Adrenal gland (tissue), 9 donors: ENCODE measurements at regions not wholly inside any gene's neighbourhood (a gene's known extent, or its start where the extent isn't known, plus 50 kb on each side); places are given as distances from the start of the nearest gene placed in this dataset.

Source experiments
- DNase-seq, 7 donors: peaks; one replicate each; pipeline ENCODE4 v3.0.0-alpha.2; 2019 to 2020
- H3K27ac ChIP-seq, 5 donors: fragments of 200-600 bp; sonication (generic) in 4 of 5; 1 replicate in 3 of 5; 2 replicates in 2 of 5; pipeline versions ENCODE4 v1.5.1 to v1.8.0; 2016 to 2020; ENCODE audit warnings: mild to moderate bottlenecking in 1 of 5
- H3K27me3 ChIP-seq: fragments of 200-600 bp; 2 replicates; pipeline ENCODE4 v1.8.0; 2021
- H3K36me3 ChIP-seq, 2 donors: fragments of 200-600 bp; replicated peaks in 1 of 2; 1 replicate in 1 of 2; 2 replicates in 1 of 2; pipeline versions ENCODE4 v1.5.1 to v1.8.0; 2018 to 2022
- H3K4me1 ChIP-seq, 2 donors: fragments of 200-600 bp; replicated peaks in 1 of 2; 1 replicate in 1 of 2; 2 replicates in 1 of 2; pipeline versions ENCODE4 v1.5.1 to v1.8.0; 2018 to 2021
- H3K4me3 ChIP-seq, 4 donors: fragments of 200-600 bp; sonication (generic) in 3 of 4; one replicate each; pipeline ENCODE4 v1.5.1; 2016 to 2018
- H3K9me3 ChIP-seq, 3 donors: fragments of 200-600 bp; sonication (generic) in 1 of 3; replicated peaks in 1 of 3; 1 replicate in 2 of 3; 2 replicates in 1 of 3; pipeline versions ENCODE4 v1.5.1 to v1.8.0; 2016 to 2021
- POLR2A ChIP-seq, 2 donors: fragments of 450-650 bp; IDR thresholded peaks; one replicate each; pipeline ENCODE4 v1.6.1; 2017; ENCODE audit warnings: antibody characterized with exemption in 2 of 2, mild to moderate bottlenecking in 2 of 2, moderate library complexity in 1 of 2
- WGBS, 4 donors: extraction: QIAGEN DNeasy Blood & Tissue Kit in 2 of 4; methylation state at CpG; one replicate each; pipeline versions ENCODE4 v1.1.5 to v1.1.7; 2013 to 2017; 5-methylcytosine and 5-hydroxymethylcytosine counted together
- intact Hi-C, 2 donors: fragments of 100-400 bp; cut with DNase I; formaldehyde crosslinking; loops; one replicate each; pipeline versions ENCODE4 v1.14.1 to v1.15.0; 2022 to 2023
- TF ChIP-seq, protein P1 (sequence below), 6 experiments: fragments of 450-650 bp in 4 of 6; fragments of 200-600 bp in 2 of 6; sonication (generic) in 1 of 6; IDR thresholded peaks; 1 replicate in 5 of 6; 2 replicates in 1 of 6; pipeline versions ENCODE4 v1.5.1 to v1.8.0; 2016 to 2021; ENCODE audit warnings: antibody characterized with exemption in 6 of 6, mild to moderate bottlenecking in 2 of 6, moderate library complexity in 1 of 6
- donor health status: healthy with polysubstance abuse.
- donor health status: Bipolar disorder and iron deficiency.
- donor health status: DM: yes; HTN: yes; CAD: no.
- donor health status: DM: no; HTN: no; CAD: no.
- donor health status: DM: no; HTN: no; CAD: no.

DNA sequence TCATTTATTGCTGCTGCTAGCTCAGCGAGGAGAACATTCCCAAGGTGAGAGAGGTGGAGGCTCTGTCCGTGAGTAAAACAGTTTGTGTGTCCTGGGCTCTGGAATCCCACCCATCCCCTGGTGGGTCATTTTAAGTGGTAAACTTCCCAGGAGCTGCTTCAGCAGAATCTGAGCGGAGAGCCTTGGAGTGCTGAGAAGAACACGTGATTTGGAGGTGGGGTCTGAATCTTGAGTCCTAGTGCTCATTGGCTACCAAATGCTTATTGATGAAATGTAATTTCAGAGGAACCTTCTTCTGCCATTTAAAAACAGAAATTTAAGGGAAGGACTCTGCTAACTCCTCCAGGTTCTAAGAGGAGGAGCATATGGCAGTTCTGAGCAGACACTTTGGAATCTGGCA lies 132.4 kb downstream of the CDH26 start:
- H3K4me1 ChIP-seq = no peaks in the 10 kb centered on the region
- no peak overlapping the region for H3K27ac ChIP-seq
- TF ChIP-seq, protein P1, sequence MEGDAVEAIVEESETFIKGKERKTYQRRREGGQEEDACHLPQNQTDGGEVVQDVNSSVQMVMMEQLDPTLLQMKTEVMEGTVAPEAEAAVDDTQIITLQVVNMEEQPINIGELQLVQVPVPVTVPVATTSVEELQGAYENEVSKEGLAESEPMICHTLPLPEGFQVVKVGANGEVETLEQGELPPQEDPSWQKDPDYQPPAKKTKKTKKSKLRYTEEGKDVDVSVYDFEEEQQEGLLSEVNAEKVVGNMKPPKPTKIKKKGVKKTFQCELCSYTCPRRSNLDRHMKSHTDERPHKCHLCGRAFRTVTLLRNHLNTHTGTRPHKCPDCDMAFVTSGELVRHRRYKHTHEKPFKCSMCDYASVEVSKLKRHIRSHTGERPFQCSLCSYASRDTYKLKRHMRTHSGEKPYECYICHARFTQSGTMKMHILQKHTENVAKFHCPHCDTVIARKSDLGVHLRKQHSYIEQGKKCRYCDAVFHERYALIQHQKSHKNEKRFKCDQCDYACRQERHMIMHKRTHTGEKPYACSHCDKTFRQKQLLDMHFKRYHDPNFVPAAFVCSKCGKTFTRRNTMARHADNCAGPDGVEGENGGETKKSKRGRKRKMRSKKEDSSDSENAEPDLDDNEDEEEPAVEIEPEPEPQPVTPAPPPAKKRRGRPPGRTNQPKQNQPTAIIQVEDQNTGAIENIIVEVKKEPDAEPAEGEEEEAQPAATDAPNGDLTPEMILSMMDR (IDR thresholded peaks at IDR 0.05) = no peak
- no peak for TF ChIP-seq POLR2A (IDR thresholded peaks at IDR 0.05)
- intact Hi-C loops = no loop called here
- no peaks in the 10 kb centered on the region for H3K36me3 ChIP-seq
- DNase-seq = no peak
- H3K4me3 ChIP-seq = no peak overlapping the region
- no peaks in the 10 kb centered on the region for H3K9me3 ChIP-seq
- 29 to 38% (median 37%) methylated on average over 4 of the region's 4 CpGs for WGBS, 4 donors
- H3K27me3 ChIP-seq = no peaks in the 10 kb centered on the region

DNA sequence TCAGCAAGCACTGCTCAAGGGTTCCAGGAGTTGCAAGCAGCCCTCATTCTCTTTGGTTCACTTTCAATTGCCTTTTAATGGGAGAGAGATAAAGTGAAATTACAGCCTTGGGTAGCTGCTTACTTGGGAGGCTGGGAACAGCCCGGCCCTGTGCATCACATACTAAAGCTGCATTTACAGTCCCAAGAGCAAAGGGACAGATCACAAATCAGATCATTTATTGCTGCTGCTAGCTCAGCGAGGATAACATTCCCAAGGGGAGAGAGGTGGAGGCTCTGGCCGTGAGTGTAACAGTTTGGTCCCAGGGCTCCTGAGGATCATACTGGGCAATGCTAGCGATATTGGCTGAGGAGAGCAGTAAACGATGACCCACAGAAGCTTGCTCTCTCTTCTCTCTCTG lies 133.1 kb downstream of the CDH26 start:
- Histone ChIP-seq H3K4me1 (no peaks in the 10 kb centered on the region), H3K4me3 (no peak overlapping the region), H3K36me3 (no peaks in the 10 kb centered on the region), H3K27ac (no peak overlapping the region), H3K27me3 (no peaks in the 10 kb centered on the region), H3K9me3 (no peaks in the 10 kb centered on the region)
- TF ChIP-seq POLR2A (IDR thresholded peaks at IDR 0.05) = no peak
- TF ChIP-seq, protein P1 (IDR thresholded peaks at IDR 0.05) = no peak
- WGBS, 4 donors = 64 to 92% (median 76%) methylated on average over 4 to 5 of the region's 5 CpGs
- DNase-seq = no peak
- intact Hi-C loops = no loop called here

GRCh38 chr20:60091861-60092260 lies 133.6 kb downstream of the CDH26 start:
- Histone ChIP-seq H3K4me1 (no peaks in the 10 kb centered on the region), H3K36me3 (no peaks in the 10 kb centered on the region), H3K4me3 (no peak overlapping the region), H3K27me3 (no peaks in the 10 kb centered on the region), H3K27ac (no peak overlapping the region), H3K9me3 (no peaks in the 10 kb centered on the region)
- DNase-seq = no peak
- intact Hi-C loops = no loop called here
- TF ChIP-seq, protein P1 (IDR thresholded peaks at IDR 0.05) = no peak
- TF ChIP-seq POLR2A (IDR thresholded peaks at IDR 0.05) = no peak
- WGBS, 4 donors = 86 to 100% (median 91%) methylated on average over 1 of the region's 1 CpG

GRCh38 chr20:60092729-60093128 lies 134.5 kb downstream of the CDH26 start:
- intact Hi-C loops = no loop called here
- Histone ChIP-seq H3K27me3 (no peaks in the 10 kb centered on the region), H3K4me1 (no peaks in the 10 kb centered on the region), H3K9me3 (no peaks in the 10 kb centered on the region), H3K4me3 (no peak overlapping the region), H3K36me3 (no peaks in the 10 kb centered on the region), H3K27ac (no peak overlapping the region)
- no peak for DNase-seq
- TF ChIP-seq, protein P1 (IDR thresholded peaks at IDR 0.05) = no peak
- no peak for TF ChIP-seq POLR2A (IDR thresholded peaks at IDR 0.05)
